ENCODE measurements at regions not wholly inside any gene's neighbourhood (a gene's known extent, or its start where the extent isn't known, plus 50 kb on each side); places are given as distances from the start of the nearest gene placed in this dataset.

GRCh38 chr12:87253157-87253556 lies 776.0 kb downstream of the C12orf50 start:
- TF ChIP-seq CTCF (IDR thresholded peaks at IDR 0.05; ENCODE audit: insufficient read depth, low read depth, low read length) (no peak), EZH2 (IDR thresholded peaks at IDR 0.05; ENCODE audit: insufficient read depth, low read length) (no peak)

Measured in astrocyte (in vitro differentiated cells and primary cell).